Stimulated activated CD4-positive, alpha-beta T cell treated with anti-CD3 and anti-CD28 coated beads, TNF-alpha, amount 100 ng/mL, for 1 hour (primary cell): ENCODE measurements at regions not wholly inside any gene's neighbourhood (a gene's known extent, or its start where the extent isn't known, plus 50 kb on each side); places are given as distances from the start of the nearest gene placed in this dataset.
A peak's percentile ranks its signal among the peaks of the same experiment; 100 is the strongest.

Source experiments
- DNase-seq, 3 donors: peaks; one replicate each; pipeline ENCODE4 v3.0.0-alpha.2; 2020; ENCODE audit warnings: low read depth in 3 of 3, low spot score in 1 of 3

DNA sequence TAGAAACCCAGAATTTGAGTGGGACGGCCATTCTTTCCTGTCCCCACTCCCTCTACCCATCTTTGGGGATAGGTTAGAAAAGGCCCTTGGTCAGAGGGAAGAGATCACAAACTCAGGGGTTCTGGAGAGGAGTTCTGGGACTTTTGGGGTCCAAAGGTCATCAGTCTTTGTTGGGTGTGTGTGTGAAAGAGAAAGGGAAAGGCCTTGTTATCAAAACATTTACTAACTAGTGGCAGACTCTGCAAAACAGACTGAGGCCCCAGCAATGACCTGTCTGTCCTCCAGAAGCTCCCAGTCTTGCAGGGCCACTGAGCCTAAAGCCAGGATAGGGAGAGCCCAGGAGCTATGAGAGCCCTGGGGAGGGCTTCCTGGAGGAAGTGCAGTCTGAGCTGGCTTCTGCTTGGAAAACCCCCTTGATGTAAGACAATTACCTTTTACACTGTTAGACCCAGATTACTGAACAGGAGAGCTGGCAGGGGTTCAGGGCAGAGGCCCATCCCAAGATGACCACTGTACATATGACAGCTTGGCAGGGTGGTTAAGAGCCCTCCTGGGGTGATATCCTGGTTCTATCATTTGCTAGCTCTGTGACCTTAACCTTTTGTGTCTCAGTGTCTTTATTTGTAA is 429.1 kb upstream of the CCDC196 start:
- DNase-seq: no peak

DNA sequence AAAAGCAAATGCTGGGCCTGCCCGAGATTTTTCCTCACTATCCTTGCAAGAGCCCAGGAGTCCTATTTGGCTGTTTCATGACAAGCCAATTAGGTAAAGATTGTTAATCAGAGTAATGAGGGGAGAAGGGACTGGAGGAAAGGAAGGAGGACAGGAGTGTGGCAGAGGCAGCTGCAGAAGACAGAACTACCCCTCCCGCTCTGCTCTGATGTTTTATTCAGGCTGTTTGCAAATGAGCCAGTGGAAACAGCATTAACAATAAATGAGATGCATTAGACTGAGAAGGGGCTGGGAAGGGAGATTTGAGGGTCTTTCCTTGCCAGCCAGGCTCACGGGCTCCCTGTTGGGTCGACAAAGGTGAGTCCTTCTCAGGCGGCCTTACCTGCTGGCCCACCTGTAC is 421.0 kb upstream of the CCDC196 start:
- DNase-seq: no peak

DNA sequence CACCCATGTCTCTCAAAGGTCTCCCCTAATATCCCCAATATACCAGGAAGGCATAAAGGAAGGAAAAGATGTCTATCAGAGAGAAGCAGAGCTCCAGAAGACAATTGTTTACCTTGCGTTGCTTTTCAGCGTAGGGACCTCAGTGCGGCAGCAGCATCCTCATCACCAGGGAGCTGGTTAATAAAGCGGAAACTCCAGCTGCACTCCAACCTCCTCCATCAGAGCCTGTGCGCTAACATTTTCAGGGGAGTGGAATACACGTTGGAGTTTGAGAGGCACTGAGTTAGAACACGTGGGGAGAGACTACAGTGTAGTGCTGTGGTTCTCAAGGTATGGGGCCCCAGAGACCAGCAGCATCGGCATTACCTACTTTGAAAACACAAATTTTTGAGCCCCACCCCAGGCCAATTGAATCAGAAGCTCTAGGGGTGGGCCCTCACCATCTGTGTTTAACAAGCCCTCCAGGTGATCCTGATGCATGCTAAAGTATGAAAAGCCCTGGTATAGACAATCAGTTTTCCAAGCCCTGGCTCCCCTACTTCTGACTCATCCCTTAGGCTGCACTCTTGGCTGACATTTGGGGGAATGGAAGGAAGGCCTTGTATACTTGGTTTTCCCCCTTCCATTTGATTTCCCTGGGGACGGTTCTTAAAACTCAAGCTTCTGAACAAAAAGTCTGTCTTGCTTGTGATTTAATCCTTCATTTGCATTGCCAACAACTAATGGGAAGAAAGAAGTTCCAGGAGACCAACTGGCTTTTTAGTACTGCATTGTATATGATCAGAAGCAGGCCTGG is 419.0 kb upstream of the CCDC196 start:
- no peak for DNase-seq

DNA sequence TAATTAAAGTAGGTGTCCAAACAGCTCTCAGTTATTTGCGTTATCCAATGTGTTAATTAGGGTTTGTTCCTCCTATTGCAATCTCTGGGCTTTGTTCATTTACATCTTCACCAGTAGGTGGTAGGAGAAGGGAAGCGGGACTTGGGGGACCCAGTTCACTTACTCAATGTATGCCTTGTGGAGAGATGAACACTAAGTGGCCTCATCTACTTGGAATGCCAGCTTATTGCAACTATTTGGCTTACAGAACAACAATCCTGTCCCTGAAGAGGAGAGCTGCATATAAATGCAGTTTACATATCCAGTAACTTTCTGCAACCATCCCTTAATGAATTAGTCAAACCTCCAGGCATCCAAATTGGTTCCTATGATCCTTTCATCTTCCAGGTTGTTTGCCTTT is 417.1 kb upstream of the CCDC196 start:
- DNase-seq: no peak

DNA sequence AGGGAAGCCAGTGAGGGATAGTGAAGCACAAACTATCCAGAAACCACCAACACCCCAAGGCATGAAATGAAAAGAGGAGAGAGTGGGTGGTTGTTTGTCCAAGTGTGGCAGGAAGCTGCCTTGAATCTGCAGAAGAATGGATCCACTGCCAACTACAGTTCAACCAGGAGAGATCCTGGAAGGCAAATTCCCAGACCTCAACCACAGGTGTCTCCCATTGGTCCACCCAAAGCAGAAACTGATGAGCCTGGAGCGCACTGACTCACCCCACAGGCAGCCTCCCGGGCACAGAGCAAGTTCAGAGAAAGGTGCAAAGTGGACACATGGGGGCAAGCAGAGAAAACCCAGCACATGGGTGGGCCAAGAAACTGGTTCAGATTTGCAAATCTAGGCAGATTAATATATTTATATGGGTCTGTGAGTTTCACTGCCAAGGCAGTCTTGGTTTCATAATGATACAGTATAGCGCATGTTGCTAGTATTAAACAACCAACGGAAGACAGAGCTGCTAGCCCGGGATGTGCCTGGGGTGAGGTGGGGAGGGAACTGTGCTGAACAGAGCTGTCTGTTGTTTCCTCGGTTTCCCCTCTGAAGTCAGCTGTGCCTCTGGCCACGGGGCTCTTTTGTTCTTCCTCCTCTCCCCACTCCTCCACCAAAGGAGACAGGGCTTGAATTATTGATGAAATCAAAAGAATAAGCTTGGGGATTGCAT is 416.2 kb upstream of the CCDC196 start:
- no peak for DNase-seq

DNA sequence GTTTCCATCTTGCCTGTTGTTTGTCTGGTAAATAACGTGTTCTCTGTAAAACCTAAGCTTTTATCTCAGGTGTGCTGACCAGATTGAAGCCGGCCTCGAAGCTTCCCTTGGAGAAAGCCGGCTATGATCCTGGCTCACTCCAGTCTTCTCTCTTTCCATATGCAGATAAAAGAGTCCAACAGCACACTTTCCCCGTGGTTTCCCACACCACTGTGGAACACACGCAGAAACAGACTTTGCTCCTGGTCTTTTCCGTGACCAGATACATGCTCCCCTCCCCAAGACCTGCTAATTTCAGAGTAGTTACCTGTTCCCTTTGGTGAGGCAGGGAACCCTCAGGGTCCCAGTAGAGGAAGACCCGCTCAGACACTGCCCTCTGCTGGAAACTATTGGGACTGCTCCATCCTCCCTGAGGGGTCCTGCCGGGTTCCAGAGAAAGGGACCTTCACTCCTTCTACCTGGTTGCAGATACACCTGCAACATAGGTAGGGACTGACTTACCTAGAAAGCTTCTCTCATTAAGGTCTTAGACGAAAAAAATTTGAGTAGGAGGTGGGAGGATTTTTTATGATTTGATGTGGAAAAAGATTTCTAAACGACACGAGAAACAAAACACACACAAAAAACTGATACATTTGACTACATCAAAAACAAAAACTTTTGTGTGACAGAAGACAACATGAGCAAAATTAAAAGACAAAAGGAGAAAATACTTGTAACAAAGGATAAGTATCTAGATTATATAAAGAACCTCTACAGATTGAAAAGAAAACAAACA is 415.4 kb upstream of the CCDC196 start:
- DNase-seq: peak; percentile 32 to 70 (median 47)

DNA sequence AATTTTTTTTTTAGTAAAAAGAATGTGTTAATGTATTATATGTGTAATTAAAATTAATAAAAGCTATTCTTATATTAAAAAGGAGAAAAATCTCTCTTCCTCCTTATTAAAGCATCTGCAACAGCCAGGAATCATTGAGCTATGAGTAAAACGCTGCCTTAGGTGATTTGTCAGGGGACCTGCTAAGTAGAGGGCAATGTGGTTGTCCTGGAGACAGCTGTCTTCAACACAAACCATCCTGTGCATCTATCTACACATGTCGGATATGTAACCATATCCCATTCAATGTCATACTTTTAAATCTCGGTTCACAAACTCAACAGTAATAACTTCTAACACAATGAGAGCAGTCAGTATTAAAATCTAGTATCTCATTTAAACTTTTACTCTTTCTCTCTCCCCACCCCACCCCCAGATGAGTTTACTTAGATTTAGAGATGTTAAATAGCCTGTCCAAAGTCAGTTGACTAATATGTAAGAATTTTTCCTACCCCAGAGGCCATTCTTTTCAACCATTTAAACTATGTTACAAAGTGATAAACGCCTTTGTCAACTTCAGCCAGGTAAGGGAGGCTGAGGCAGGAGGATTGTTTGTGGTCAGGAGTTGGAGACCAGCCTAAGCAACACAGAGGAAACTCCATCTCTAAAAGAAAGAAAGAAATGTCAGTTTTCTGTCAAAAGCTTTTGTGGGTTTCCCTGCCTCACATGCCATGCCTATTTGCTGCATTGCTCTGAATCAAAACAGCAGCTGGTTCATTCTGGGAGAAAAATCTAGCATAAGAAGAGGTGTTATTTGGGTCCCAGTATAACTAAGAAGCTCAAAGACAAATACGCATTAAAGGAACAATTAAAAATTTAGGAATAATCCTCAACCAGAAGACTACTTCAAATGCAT is 413.7 kb upstream of the CCDC196 start:
- no peak for DNase-seq

DNA sequence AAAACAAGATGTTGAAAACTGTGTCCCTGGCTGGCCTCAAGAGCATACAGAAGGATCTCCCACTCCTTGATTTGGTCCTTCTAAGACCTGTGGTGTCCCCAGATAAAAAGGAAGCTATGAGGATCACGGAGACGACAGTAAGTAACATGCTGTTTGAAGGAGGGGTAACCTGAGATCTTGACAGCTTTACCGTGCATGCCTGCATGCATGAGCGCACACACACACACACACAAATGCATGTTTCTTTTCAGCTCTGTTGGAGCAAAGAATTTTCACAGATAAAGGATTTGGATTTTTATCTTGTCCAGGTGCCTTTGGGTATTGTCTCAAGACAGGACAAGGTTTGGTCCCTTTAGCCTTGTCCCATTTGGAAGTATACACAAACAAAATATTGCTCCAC is 411.6 kb upstream of the CCDC196 start:
- no peak for DNase-seq

DNA sequence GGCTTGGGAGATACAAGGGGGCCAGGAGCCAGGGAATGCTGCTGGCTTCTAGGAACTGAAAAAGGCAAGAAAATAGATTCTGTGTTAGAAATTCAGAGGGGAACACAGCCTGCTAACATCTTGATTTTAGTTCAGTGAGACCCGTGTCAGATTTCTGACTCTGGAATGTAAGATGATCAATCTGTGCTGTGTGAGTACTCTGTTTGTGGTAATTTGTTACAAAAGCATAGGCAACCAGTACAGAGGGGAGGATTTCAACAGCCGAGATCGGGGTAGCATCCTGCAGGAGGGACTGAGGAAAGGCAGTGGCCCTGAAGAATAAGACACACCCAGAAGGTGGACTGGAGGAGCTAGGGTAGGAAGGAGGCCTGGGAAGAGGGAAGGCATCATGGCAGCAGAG is 410.0 kb upstream of the CCDC196 start:
- DNase-seq: no peak

DNA sequence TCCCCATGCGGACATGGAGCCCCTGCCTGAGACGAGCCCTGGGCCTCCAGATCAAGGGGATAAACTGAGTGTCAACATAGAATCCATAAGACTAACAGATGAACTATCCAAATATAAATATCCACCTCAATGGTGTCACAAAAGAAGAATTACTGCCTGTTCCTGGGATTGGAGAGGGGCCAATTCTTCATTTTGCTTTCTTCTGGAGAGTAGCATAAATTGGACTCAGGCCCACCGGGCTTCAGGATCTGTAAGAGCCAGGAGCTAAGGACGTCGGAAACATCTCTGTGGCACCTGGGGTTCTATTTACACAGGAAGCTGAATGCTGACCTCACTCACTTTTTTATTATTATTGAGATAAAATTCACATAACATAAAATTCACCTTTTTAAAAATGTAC is 408.2 kb upstream of the CCDC196 start:
- DNase-seq: no peak

DNA sequence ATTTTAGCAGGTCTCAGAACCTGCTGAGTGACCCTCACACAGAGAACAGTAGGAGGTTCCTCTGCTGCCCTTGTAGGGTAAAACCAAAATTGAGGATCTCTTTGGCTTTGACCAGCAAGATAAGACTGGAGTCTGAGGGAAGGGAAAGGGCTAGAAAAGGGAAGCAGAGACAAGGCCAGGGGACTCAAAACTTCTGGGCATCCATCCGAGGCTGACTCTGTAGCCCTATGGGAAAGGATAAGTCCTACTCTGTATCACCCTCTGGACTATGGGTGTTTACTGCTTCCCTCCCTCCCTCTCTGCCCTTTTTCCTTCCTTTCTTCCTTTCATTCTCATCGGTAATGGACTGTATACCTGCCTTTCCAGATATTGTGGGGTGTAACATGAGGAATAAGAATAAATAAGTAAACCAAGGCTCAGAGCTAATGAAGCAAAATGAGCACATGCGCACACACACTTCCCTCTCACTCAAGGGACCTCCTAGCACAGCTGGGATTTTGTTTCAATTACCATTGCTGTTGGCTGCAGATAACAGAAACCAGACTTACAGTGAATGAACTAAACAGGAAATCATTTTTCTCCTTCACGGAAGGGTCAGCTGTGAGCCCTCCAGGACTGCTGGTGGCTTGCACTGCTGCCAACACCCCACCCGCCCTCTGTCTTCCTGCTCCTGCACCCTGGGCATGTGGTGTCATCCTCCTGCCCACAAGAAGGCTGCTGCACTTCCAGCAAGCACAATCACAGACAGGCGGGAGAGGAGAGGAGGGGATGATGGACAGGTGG is 404.4 kb upstream of the CCDC196 start:
- DNase-seq: no peak

DNA sequence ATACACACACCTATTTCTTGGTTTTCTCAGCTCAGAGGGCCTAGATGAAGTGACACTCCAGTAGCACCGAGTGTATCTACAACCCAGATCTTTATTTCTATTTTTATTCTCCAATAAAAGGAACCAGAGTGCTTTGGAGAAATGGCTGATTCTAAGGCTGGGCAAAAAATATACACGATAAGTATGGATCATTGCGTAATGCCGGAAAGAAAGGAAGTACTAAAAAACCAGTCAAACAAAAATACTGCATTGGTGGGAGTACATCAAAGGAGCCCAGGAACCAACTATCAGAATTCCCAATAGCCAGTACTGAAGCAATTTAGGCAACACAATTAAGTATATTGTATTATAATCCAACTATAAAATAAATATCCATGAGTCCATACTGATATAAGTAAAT is 400.9 kb upstream of the CCDC196 start:
- no peak for DNase-seq

DNA sequence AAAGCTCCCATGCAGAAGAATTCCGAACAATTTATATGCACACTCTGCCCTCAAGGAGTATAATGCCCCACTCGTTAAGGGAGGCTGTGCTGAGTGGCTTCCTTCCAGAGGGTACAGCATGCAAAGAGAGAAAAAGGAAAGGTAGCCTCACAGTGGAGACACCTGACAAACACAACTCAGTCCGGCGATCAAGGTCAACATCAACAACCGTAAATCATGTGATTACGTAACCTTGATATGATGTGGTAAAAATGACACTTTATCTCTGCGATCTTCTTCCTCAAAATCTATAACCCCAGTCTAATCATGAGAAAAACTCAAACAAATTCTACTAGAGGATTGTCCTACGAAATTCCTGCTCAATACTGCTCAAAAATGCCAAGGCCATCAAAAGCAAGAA is 400.5 kb upstream of the CCDC196 start:
- DNase-seq: no peak

DNA sequence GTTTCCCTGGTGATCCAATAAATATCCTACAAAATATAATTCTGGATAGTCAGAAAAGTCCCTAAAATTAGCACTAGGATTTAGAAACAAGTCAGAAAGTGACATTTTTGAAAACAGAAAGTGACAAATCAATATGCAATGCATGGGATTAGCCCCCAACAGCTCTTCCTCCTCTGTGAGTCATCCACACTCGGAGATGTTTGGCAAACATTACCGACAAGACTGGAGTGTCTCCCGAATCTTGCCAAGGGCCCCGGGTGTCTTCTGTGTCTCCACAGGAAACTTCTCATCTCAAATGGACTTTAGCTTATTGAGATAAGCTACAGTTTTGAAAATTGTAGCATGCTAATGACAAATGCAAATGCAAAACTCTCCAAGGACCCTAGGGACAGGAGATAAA is 398.9 kb upstream of the CCDC196 start:
- no peak for DNase-seq

DNA sequence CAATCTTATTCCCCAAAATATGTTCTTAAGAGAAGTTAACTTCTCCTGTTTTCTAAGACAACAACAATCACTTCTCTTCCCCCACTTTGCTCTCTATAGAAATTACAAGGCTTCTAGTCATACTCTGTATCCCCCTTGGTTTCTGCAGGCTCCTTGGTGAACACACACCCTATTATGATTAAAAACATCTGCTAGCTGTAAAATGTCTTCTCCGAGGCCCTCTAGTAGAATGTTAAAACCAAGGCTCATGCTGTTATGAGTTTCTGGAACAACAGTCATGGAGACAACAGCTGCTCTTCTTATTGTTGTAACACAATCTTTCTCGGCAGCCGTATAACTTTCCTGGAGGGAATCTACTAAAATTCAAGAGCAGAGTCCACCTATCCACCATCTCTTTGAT is 397.5 kb upstream of the CCDC196 start:
- DNase-seq: no peak

DNA sequence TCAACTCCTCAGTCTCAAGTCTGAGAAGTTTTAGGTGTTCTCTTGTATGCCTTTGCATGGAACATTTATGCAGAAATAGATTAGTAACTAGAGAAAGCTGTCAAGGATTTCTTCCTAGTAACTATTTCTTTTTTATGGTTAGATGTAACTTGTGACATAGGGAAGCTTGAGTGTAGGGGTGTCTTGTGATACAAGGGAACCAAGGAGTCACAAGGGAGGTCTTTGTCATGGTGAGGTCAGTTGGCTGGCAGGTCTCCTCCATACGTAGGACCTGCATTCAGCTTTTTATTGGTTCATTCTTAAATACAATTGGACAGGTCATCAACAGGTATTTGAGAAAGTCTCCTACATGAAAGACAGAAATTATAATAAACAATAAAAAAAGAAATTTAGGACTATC is 394.0 kb upstream of the CCDC196 start:
- no peak for DNase-seq

DNA sequence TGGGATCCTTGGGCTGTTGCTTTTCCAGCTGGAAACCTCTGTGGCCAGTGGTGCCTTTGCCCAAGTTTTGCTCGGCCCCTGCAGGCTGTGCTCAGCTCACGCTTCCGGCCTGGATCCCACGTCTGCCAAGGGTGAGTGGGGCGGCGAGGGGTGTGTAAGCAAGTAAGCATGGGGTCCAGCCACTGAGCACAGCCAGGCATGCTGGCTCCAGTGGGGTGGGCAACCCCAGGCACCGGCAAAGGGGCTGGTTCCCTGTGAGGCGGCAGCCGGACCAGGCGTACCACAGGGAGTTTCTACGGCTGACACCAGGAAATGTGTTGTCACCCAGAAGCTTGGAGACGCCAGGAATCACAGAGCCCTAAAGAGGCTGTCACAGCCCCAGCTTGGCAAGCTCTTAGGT is 393.4 kb upstream of the CCDC196 start:
- no peak for DNase-seq

DNA sequence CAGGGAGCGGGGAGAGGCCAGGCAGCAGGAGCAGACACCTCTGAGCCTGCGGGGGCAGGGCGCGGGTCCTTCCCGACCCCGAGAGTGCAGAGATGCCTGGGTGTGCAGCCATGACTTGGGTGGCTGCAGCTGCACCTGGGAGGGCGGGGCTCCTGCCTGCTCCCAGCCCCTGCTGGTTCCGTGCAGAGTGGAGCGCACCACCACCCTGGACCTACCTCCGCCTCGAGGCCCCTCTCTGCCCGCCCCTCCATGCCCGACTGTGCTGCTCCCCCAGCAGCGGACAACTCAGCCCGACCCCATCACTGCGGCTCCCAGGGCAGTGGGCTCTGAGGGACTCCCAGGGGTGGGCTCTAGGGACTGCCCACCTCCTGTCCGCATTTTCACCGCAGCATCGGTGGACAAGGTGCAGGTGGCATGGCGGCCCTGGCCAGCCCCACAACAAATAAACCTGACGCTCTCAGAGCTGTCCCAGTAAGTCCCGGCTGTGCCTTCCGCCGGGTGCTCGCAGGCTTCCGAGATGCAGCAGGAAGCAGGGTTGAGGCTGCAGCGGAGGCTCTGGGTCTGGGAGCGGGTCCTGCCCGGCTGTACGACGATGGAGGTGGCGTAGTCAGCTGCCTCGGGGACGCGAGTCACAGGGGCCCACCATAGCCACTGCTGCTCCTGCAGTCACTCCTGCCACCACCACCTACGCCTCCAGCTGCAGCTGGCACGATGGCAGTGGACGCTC is 392.0 kb upstream of the CCDC196 start:
- no peak for DNase-seq

DNA sequence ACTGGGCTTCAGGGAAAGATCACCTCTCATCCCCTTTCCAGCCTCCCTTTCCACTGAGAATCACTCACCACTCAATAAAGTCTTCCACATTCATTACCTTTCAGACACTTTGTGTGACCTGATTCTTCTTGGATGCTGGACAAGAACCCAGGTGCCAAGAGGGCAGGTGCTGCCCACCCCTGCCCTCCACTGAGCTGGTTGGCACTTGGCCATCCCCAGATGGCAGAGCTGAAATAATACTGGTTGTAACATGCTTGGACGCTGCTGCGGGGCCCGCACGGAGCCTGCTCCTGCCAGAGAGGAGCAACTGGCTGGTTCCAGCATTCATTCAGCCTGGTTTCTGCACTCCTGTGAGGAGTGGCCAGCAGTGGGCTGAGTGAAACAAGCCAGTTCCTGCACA is 386.7 kb upstream of the CCDC196 start:
- DNase-seq: no peak
